ENCODE measurements at regions not wholly inside any gene's neighbourhood (a gene's known extent, or its start where the extent isn't known, plus 50 kb on each side); places are given as distances from the start of the nearest gene placed in this dataset.

DNA sequence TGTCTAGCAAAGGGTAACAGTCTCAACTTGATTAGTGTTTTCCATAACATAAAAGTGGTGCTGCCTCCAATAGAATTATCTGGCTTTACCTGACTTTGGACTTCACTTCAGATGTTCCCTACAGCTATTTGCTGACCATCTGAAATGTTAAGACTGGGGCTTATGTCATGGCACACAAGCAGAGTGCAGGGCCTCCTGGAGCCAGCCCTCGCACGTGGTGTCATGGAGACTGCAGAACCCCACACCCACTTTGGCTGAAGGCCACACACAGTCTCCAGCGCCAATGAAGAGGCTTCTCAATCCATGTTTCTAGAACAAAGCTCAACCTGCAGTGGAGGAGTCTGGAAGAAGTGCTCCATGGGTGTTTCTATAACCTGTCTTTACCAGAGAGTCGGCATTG, 169.6 kb upstream of the FRMD6 start:
- in situ Hi-C loops (cut with HindIII; ENCODE audit: extremely low pct_ligation_motif_present, low pct_unique_long_range_greater_than_20kb) (no loop called here), intact Hi-C loops (cut with micrococcal nuclease; ENCODE audit: unreplicated experiment) (no loop called here)
- no peaks in the 10 kb centered on the region for H3K9me3 ChIP-seq (ENCODE audit: low read length)
- no peak overlapping the region for H3K9ac ChIP-seq (ENCODE audit: insufficient read depth, low read depth, low read length)
- H3K79me2 ChIP-seq (ENCODE audit: insufficient read depth, low read length): no peaks in the 10 kb centered on the region
- H3K27ac ChIP-seq (ENCODE audit: extremely low read length, insufficient read depth, low read length): no peak overlapping the region
- TF ChIP-seq ZNF552 (CRISPR knock-in tag; IDR thresholded peaks at IDR 0.05; ENCODE audit: borderline replicate concordance): no peak
- TF ChIP-seq NFYC (CRISPR knock-in tag; IDR thresholded peaks at IDR 0.05): no peak
- no peak for TF ChIP-seq ATM (IDR thresholded peaks at IDR 0.05; ENCODE audit: borderline replicate concordance)
- no peak for TF ChIP-seq ZMAT3 (CRISPR knock-in tag; conservative IDR thresholded peaks at IDR 0.05)
- no peak for TF ChIP-seq ZFY (CRISPR knock-in tag; IDR thresholded peaks at IDR 0.05)
- no peak for TF ChIP-seq REL (CRISPR knock-in tag; conservative IDR thresholded peaks at IDR 0.05)
- no peak for TF ChIP-seq MED13 (CRISPR knock-in tag; IDR thresholded peaks at IDR 0.05)
- TF ChIP-seq SRSF1 (optimal IDR thresholded peaks at IDR 0.05; ENCODE audit: low read depth, low read length): no peak
- no peak for TF ChIP-seq FOXO4 (CRISPR knock-in tag; conservative IDR thresholded peaks at IDR 0.05)
- no peak for TF ChIP-seq SMYD3 (CRISPR knock-in tag; IDR thresholded peaks at IDR 0.05)
- no peak for TF ChIP-seq SUZ12 (IDR thresholded peaks at IDR 0.05; ENCODE audit: low read depth, low read length)
- no peak for TF ChIP-seq SALL1 (CRISPR knock-in tag; IDR thresholded peaks at IDR 0.05)
- no peak for TF ChIP-seq SIX4 (CRISPR knock-in tag; IDR thresholded peaks at IDR 0.05)
- TF ChIP-seq, protein P1, sequence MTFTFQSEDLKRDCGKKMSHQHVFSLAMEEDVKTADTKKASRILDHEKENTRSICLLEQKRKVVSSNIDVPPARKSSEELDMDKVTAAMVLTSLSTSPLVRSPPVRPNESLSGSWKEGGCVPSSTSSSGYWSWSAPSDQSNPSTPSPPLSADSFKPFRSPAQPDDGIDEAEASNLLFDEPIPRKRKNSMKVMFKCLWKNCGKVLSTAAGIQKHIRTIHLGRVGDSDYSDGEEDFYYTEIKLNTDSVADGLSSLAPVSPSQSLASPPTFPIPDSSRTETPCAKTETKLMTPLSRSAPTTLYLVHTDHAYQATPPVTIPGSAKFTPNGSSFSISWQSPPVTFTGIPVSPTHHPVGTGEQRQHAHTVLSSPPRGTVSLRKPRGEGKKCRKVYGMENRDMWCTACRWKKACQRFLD (CRISPR knock-in tag; IDR thresholded peaks at IDR 0.05; ENCODE audit: borderline replicate concordance): no peak
- no peak for TF ChIP-seq CENPX (CRISPR knock-in tag; IDR thresholded peaks at IDR 0.05)
- TF ChIP-seq ZSCAN9 (CRISPR knock-in tag; IDR thresholded peaks at IDR 0.05; ENCODE audit: borderline replicate concordance): no peak
- TF ChIP-seq ZNF230 (CRISPR knock-in tag; IDR thresholded peaks at IDR 0.05): no peak
- ChIA-PET CTCF (ENCODE audit: low intra/inter-chr PET ratio, low total read pairs) (no interaction called here), POLR2A (no interaction called here)
- 38% methylated on average over 4 of the region's 4 CpGs for WGBS (ENCODE audit: low lambda C conversion rate)
- no peak for ATAC-seq
- no peak for DNase-seq (ENCODE audit: low spot score)
- FAIRE-seq: no peak
- no peaks in the 10 kb centered on the region for H3K36me3 ChIP-seq (replicated peaks in 1 of 2; ENCODE audit: control insufficient read depth in 1 of 2, insufficient read depth in 2 of 2, low read length in 2 of 2)
- no peak overlapping the region for H3K4me2 ChIP-seq (ENCODE audit: low read depth, low read length)
- no peak overlapping the region for H2AFZ ChIP-seq (ENCODE audit: low read length)
- H3K27me3 ChIP-seq (ENCODE audit: control insufficient read depth in 1 of 2, insufficient read depth in 2 of 2, low read length in 2 of 2): peaks cover 0 to 1% of the 10 kb centered on the region in 2 experiments; a peak in 2 of 5 replicates
- H3K4me1 ChIP-seq (ENCODE audit: insufficient read depth, low read length): no peaks in the 10 kb centered on the region
- no peaks in the 10 kb centered on the region for H4K20me1 ChIP-seq (ENCODE audit: insufficient read depth, low read length)
- H3K4me3 ChIP-seq (replicated peaks in 1 of 3; ENCODE audit: insufficient read depth in 1 of 3, low read depth in 2 of 3, low read length in 3 of 3): no peak overlapping the region
- no TSS peak for BruUV-seq (replicated peaks)

All from HepG2 (cell line).